ENCODE measurements at regions not wholly inside any gene's neighbourhood (a gene's known extent, or its start where the extent isn't known, plus 50 kb on each side); places are given as distances from the start of the nearest gene placed in this dataset.

DNA sequence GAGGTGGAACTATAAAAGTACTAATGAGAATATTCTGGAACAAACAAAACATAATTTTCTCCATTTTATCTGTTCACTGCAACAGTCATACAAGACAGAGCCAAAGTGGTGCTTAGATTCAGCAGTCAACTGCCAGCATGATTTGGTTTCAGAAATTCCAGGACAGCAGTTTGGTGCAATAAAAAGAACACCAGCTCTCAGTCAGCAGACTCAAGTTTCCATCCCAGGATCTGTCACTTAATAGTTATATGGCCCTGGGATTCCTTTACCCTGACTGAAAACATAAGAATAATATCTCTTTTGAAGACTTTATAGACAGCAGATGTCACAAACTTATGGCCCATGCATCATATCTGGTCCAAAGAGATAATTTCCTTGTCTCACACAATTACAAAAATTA is 92.8 kb upstream of the RASEF start:
- no peak for TF ChIP-seq TAF1 (IDR thresholded peaks at IDR 0.05; ENCODE audit: borderline replicate concordance, low read depth, low read length)
- TF ChIP-seq POLR2A (IDR thresholded peaks at IDR 0.05; ENCODE audit: low read depth, low read length), result no peak
- no peak for TF ChIP-seq POLR2AphosphoS5 (IDR thresholded peaks at IDR 0.05; ENCODE audit: low read depth, low read length)
